IMR-90 (cell line): ENCODE measurements at regions not wholly inside any gene's neighbourhood (a gene's known extent, or its start where the extent isn't known, plus 50 kb on each side); places are given as distances from the start of the nearest gene placed in this dataset.

Experiments
- ATAC-seq: fragments of 200-7000 bp; cut with Tn5 transposase; 2 replicates; pipeline ENCODE4 v1.9.1; 2020; ENCODE audit warnings: low read depth, mild to moderate bottlenecking, moderate library complexity
- BruUV-seq: library from RNA; stranded (reverse); fragments of 400-500 nt; replicated peaks from 2 replicates; lab custom pipeline; 2021; lab: Mats Ljungman, UMichigan
- CTCF ChIA-PET: fragments of 300-600 bp; formaldehyde crosslinking; extraction: SDS; loops from one replicate; lab custom pipeline; 2021; ENCODE audit warnings: antibody characterized with exemption; lab: Yijun Ruan, JAX
- POLR2A ChIA-PET: fragments of 300-600 bp; sonication (Branson Sonifier 250); formaldehyde crosslinking; loops from one replicate; lab custom pipeline; 2022; ENCODE audit warnings: antibody characterized with exemption; ENCODE audit not compliant: unreplicated experiment; lab: Charles Lee
- DNase-seq: peaks from one replicate; pipeline ENCODE4 v3.0.0; 2013
- H2AFZ ChIP-seq: replicated peaks from 2 replicates; pipeline ENCODE3; 2013; ENCODE audit warnings: low read length, mild to moderate bottlenecking; ENCODE audit not compliant: poor library complexity
- H2AK5ac ChIP-seq: 2 replicates; pipeline ENCODE4 v1.6.1; 2013; ENCODE audit warnings: low read depth, low read length, inconsistent platforms
- H2AK9ac ChIP-seq: replicated peaks from 2 replicates; pipeline ENCODE3; 2013; ENCODE audit warnings: mild to moderate bottlenecking, low read depth, low read length, moderate library complexity; ENCODE audit not compliant: poor library complexity
- H2BK120ac ChIP-seq: 2 replicates; pipeline ENCODE4 v1.6.1; 2013; ENCODE audit warnings: low read depth, low read length, inconsistent platforms
- H2BK15ac ChIP-seq: 3 replicates; pipeline ENCODE4 v1.6.1; 2013; ENCODE audit warnings: low read depth, low read length, inconsistent platforms
- H2BK20ac ChIP-seq: 2 replicates; pipeline ENCODE4 v1.6.1; 2013; ENCODE audit warnings: low read depth, mild to moderate bottlenecking, inconsistent platforms, low read length, moderate library complexity
- H2BK5ac ChIP-seq: 2 replicates; pipeline ENCODE4 v1.6.1; 2013; ENCODE audit warnings: mild to moderate bottlenecking, low read depth, low read length, inconsistent platforms; ENCODE audit not compliant: poor library complexity, severe bottlenecking
- H3K14ac ChIP-seq: replicated peaks from 2 replicates; pipeline ENCODE4 v1.6.1; 2013; ENCODE audit warnings: low read depth, low read length, inconsistent platforms
- H3K18ac ChIP-seq: 2 replicates; pipeline ENCODE4 v1.6.1; 2013; ENCODE audit warnings: low read depth, low read length, control low read depth
- H3K23ac ChIP-seq: 2 replicates; pipeline ENCODE4 v1.6.1; 2013; ENCODE audit warnings: low read depth, low read length, inconsistent platforms
- H3K27ac ChIP-seq: 2 replicates; pipeline ENCODE4 v1.5.1; 2013; ENCODE audit warnings: mild to moderate bottlenecking, control low read depth, low read length; ENCODE audit not compliant: insufficient read depth
- H3K27me3 ChIP-seq: 2 replicates; pipeline ENCODE4 v1.6.1; 2013; ENCODE audit warnings: low read length; ENCODE audit not compliant: control insufficient read depth, insufficient read depth
- H3K36me3 ChIP-seq: 2 replicates; pipeline ENCODE4 v1.6.1; 2013; ENCODE audit warnings: low read length, mixed read lengths; ENCODE audit not compliant: control insufficient read depth, insufficient read depth
- H3K4ac ChIP-seq: 2 replicates; pipeline ENCODE4 v1.6.1; 2013; ENCODE audit warnings: low read depth, low read length, inconsistent platforms
- H3K4me1 ChIP-seq: 2 replicates; pipeline ENCODE4 v1.6.1; 2013; ENCODE audit warnings: low read length, mixed read lengths; ENCODE audit not compliant: control insufficient read depth, insufficient read depth
- H3K4me2 ChIP-seq: 2 replicates; pipeline ENCODE4 v1.6.1; 2013; ENCODE audit warnings: low read depth, mild to moderate bottlenecking, control low read depth, low read length, moderate library complexity
- H3K4me3 ChIP-seq: 2 replicates; pipeline ENCODE4 v1.5.1; 2013; ENCODE audit warnings: low read depth, mild to moderate bottlenecking, control low read depth, low read length, moderate library complexity; ENCODE audit not compliant: insufficient read depth
- H3K56ac ChIP-seq: 2 replicates; pipeline ENCODE4 v1.6.1; 2013; ENCODE audit warnings: low read length, inconsistent platforms; ENCODE audit not compliant: insufficient read depth; ENCODE audit errors: extremely low read depth
- H3K79me1 ChIP-seq, 2 experiments: 2 replicates each; pipeline ENCODE4 v1.6.1; 2013; ENCODE audit warnings: low read length in 2 of 2, inconsistent platforms in 1 of 2, low read depth in 1 of 2
- H3K9ac ChIP-seq: 2 replicates; pipeline ENCODE4 v1.6.1; 2013; ENCODE audit warnings: low read depth, low read length, control low read depth
- H3K9me1 ChIP-seq: 2 replicates; pipeline ENCODE4 v1.6.1; 2013; ENCODE audit warnings: low read length, inconsistent platforms; ENCODE audit not compliant: insufficient read depth
- H3K9me3 ChIP-seq: 2 replicates; pipeline ENCODE4 v1.6.1; 2013; ENCODE audit warnings: low read length; ENCODE audit not compliant: control insufficient read depth, insufficient read depth
- H4K20me1 ChIP-seq: 2 replicates; pipeline ENCODE4 v1.6.1; 2013; ENCODE audit warnings: low read length, inconsistent platforms; ENCODE audit not compliant: insufficient read depth
- H4K5ac ChIP-seq: 2 replicates; pipeline ENCODE4 v1.6.1; 2013; ENCODE audit warnings: mild to moderate bottlenecking, low read depth, low read length, control low read depth
- H4K8ac ChIP-seq, 2 experiments: 2 replicates each; pipeline ENCODE4 v1.6.1; 2013; ENCODE audit warnings: low read depth in 2 of 2, low read length in 2 of 2, control low read depth in 1 of 2, inconsistent platforms in 1 of 2
- H4K91ac ChIP-seq: 2 replicates; pipeline ENCODE4 v1.6.1; 2013; ENCODE audit warnings: low read depth, low read length, inconsistent platforms; ENCODE audit not compliant: insufficient read depth
- BHLHE40 ChIP-seq: fragments of 150-350 bp; IDR thresholded peaks from 2 replicates; pipeline ENCODE4 v1.6.1; 2016; ENCODE audit warnings: mild to moderate bottlenecking, low read depth, low read length
- CEBPB ChIP-seq: IDR thresholded peaks from 2 replicates; pipeline ENCODE4 v1.6.1; 2012; ENCODE audit warnings: low read depth, low read length, improper control_type of control experiment
- CHD1 ChIP-seq: IDR thresholded peaks from 2 replicates; pipeline ENCODE4 v1.6.1; 2012; ENCODE audit warnings: low read depth, low read length, improper control_type of control experiment
- MAFK ChIP-seq: IDR thresholded peaks from 2 replicates; pipeline ENCODE4 v1.6.1; 2012; ENCODE audit warnings: low read depth, low read length, improper control_type of control experiment
- MAZ ChIP-seq: IDR thresholded peaks from 2 replicates; pipeline ENCODE4 v1.6.1; 2012; ENCODE audit warnings: low read depth, mild to moderate bottlenecking, low read length, improper control_type of control experiment, moderate library complexity, borderline replicate concordance
- MXI1 ChIP-seq: IDR thresholded peaks from 2 replicates; pipeline ENCODE4 v1.6.1; 2012; ENCODE audit warnings: low read depth, mild to moderate bottlenecking, low read length, moderate library complexity, borderline replicate concordance
- POLR2A ChIP-seq: IDR thresholded peaks from 2 replicates; pipeline ENCODE4 v1.6.1; 2012; ENCODE audit warnings: mild to moderate bottlenecking, low read depth, low read length
- RAD21 ChIP-seq: IDR thresholded peaks from 2 replicates; pipeline ENCODE4 v1.6.1; 2012; ENCODE audit warnings: low read length, improper control_type of control experiment
- RCOR1 ChIP-seq: IDR thresholded peaks from 2 replicates; pipeline ENCODE4 v1.6.1; 2012; ENCODE audit warnings: mild to moderate bottlenecking, low read length, improper control_type of control experiment; ENCODE audit not compliant: insufficient replicate concordance
- RFX5 ChIP-seq: IDR thresholded peaks from 2 replicates; pipeline ENCODE4 v1.8.0; 2012; ENCODE audit warnings: low read depth, mild to moderate bottlenecking, low read length, moderate library complexity
- SMC3 ChIP-seq: fragments of 150-350 bp; IDR thresholded peaks from 2 replicates; pipeline ENCODE4 v1.6.1; 2016; ENCODE audit warnings: low read depth, mild to moderate bottlenecking, antibody characterized with exemption, low read length, moderate library complexity
- WGBS, 2 experiments: methylation state at CpG; one replicate each; pipeline versions ENCODE4 v1.1.5 to v1.1.7; 2013; ENCODE audit warnings: missing lambda C conversion rate in 2 of 2; ENCODE audit not compliant: insufficient read length in 1 of 2; ENCODE audit errors: extremely low coverage in 2 of 2; 5-methylcytosine and 5-hydroxymethylcytosine counted together
- dilution Hi-C: fragments of 300-500 bp; cut with HindIII; formaldehyde crosslinking; loops from one replicate; pipeline ENCODE4 v1.14.3; 2018; ENCODE audit warnings: low sequenced_read_pairs; ENCODE audit not compliant: unreplicated experiment
- in situ Hi-C: fragments of 300-500 bp; cut with MboI; formaldehyde crosslinking; loops from 3 replicates; pipeline ENCODE4 v1.14.3; 2019; ENCODE audit warnings: low sequenced_read_pairs, inconsistent platforms, mixed read lengths
- intact Hi-C: fragments of 100-400 bp; cut with micrococcal nuclease; formaldehyde crosslinking; loops from 2 replicates; pipeline ENCODE4 v1.10.0; 2022
- TF ChIP-seq, protein P1 (sequence below): fragments of 150-350 bp; IDR thresholded peaks from 2 replicates; pipeline ENCODE4 v1.6.1; 2017; ENCODE audit warnings: mild to moderate bottlenecking, antibody characterized with exemption, low read length, low read depth

DNA sequence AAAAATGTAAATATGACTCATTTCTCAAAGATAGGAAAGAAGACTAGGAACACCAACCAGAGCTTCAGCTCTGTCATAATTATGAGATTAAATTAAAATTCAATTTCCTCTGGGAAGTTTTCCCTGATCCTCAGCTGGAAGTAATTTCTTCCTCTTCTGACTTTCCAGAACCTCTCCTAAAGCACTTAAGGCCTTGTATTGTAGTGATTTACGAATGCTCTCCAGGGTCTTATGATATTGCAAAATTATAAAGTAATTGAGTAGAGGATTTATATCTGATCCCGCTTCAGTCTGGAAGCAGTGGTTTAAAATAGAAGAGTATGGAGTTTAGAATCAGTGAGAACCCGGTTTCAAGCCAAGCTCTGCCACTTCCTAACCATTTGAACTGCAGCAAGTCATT lies 279.8 kb downstream of the ZPLD1 start:
- Histone ChIP-seq H2BK120ac (no peak overlapping the region), H3K9me3 (no peaks in the 10 kb centered on the region), H3K9me1 (no peaks in the 10 kb centered on the region), H4K8ac (no peak overlapping the region), H4K5ac (no peak overlapping the region), H2BK15ac (no peak overlapping the region), H2AFZ (no peak overlapping the region), H2BK20ac (no peak overlapping the region), H2AK9ac (no peak overlapping the region), H3K18ac (no peak overlapping the region), H3K4me1 (no peaks in the 10 kb centered on the region), H3K4me2 (no peak overlapping the region), H3K4me3 (no peak overlapping the region), H3K27ac (no peak overlapping the region), H2AK5ac (no peak overlapping the region), H3K36me3 (no peaks in the 10 kb centered on the region), H4K20me1 (no peaks in the 10 kb centered on the region), H3K79me1 (no peaks in the 10 kb centered on the region), H3K56ac (no peak overlapping the region), H3K4ac (no peak overlapping the region), H3K9ac (no peak overlapping the region), H2BK5ac (no peak overlapping the region), H3K27me3 (no peaks in the 10 kb centered on the region), H3K23ac (no peak overlapping the region), H4K91ac (no peak overlapping the region), H3K14ac (no peak overlapping the region)
- dilution Hi-C loops: no loop called here
- no peak for DNase-seq
- ChIA-PET CTCF (no interaction called here), POLR2A (no interaction called here)
- intact Hi-C loops: no loop called here
- no CpG with 5 or more reads among the region's 3 CpGs for WGBS, 2 experiments
- BruUV-seq: no TSS peak
- no peak for ATAC-seq
- TF ChIP-seq SMC3 (no peak), BHLHE40 (no peak), POLR2A (no peak), MAFK (no peak), CHD1 (no peak), CEBPB (no peak), MAZ (no peak), MXI1 (no peak), RCOR1 (no peak), RFX5 (no peak), RAD21 (no peak)
- TF ChIP-seq, protein P1, sequence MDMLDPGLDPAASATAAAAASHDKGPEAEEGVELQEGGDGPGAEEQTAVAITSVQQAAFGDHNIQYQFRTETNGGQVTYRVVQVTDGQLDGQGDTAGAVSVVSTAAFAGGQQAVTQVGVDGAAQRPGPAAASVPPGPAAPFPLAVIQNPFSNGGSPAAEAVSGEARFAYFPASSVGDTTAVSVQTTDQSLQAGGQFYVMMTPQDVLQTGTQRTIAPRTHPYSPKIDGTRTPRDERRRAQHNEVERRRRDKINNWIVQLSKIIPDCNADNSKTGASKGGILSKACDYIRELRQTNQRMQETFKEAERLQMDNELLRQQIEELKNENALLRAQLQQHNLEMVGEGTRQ: no peak
- in situ Hi-C loops: no loop called here
